HCT116 (cell line): ENCODE measurements at regions not wholly inside any gene's neighbourhood (a gene's known extent, or its start where the extent isn't known, plus 50 kb on each side); places are given as distances from the start of the nearest gene placed in this dataset.

ENCODE experiments used
- ATAC-seq: fragments of 200-7000 bp; cut with Tn5 transposase; 2 replicates; pipeline ENCODE4 v1.9.1; 2020; ENCODE audit warnings: mild to moderate bottlenecking, moderate library complexity
- BruUV-seq: library from RNA; stranded (reverse); fragments of 400-500 nt; replicated peaks from 2 replicates; lab custom pipeline; 2021; lab: Mats Ljungman, UMichigan
- CTCF ChIA-PET: fragments of 300-600 bp; sonication (Branson Sonifier 250); formaldehyde crosslinking; loops from one replicate; lab custom pipeline; 2021; ENCODE audit warnings: antibody characterized with exemption; lab: Charles Lee
- POLR2A ChIA-PET: fragments of 300-600, 350-600 bp; sonication (Branson Sonifier 250); formaldehyde crosslinking; loops from one replicate; lab custom pipeline; 2021; ENCODE audit warnings: antibody characterized with exemption; lab: Charles Lee
- RAD21 ChIA-PET, 2 experiments: fragments of 300-600 bp; sonication (Branson Sonifier 250); formaldehyde crosslinking; loops; one replicate each; lab custom pipeline; 2023; ENCODE audit warnings: low total read pairs in 2 of 2; ENCODE audit not compliant: uncharacterized antibody in 2 of 2, unreplicated experiment in 2 of 2, low non-redundant PET in 1 of 2; lab: Charles Lee
- DNase-seq: peaks from one replicate; pipeline ENCODE4 v3.0.0-alpha.2; 2010; ENCODE audit warnings: low read depth, low spot score
- H2AFZ ChIP-seq: fragments of 200-600 bp; shearing (Covaris generic), sonication (generic); 2 replicates; pipeline ENCODE4 v1.6.1; 2017; ENCODE audit warnings: low read depth, mixed run types, mixed read lengths, antibody characterized with exemption, low read length; ENCODE audit not compliant: poor library complexity, severe bottlenecking
- H3K27ac ChIP-seq: 2 replicates; pipeline ENCODE4 v1.5.1; 2012; ENCODE audit warnings: low read depth, low read length
- H3K27me3 ChIP-seq: fragments of 200-600 bp; sonication (generic); 2 replicates; pipeline ENCODE4 v1.6.1; 2016; ENCODE audit warnings: mixed run types, low read length, mixed read lengths; ENCODE audit not compliant: insufficient read depth
- H3K36me3 ChIP-seq, 2 experiments: fragments of 200-500 bp in 1 of 2; fragments of 200-600 bp in 1 of 2; sonication (Bioruptor generic) in 1 of 2; sonication (generic) in 1 of 2; 2 replicates each; pipeline versions ENCODE4 v1.5.1 to v1.6.1; 2014 to 2016; ENCODE audit warnings: low read length in 2 of 2, inconsistent platforms in 1 of 2, mixed read lengths in 1 of 2, mixed run types in 1 of 2; ENCODE audit not compliant: insufficient read depth in 2 of 2, control insufficient read depth in 1 of 2
- H3K4me1 ChIP-seq, 2 experiments: fragments of 200-600 bp in 1 of 2; sonication (generic) in 1 of 2; 2 replicates each; pipeline versions ENCODE4 v1.5.1 to v1.6.1; 2012 to 2017; ENCODE audit warnings: low read length in 2 of 2, inconsistent platforms in 1 of 2, mild to moderate bottlenecking in 1 of 2, mixed read lengths in 1 of 2, mixed run types in 1 of 2, moderate library complexity in 1 of 2; ENCODE audit not compliant: insufficient read depth in 2 of 2, control insufficient read depth in 1 of 2
- H3K4me2 ChIP-seq: fragments of 200-600 bp; sonication (generic); 2 replicates; pipeline ENCODE4 v1.6.1; 2017; ENCODE audit warnings: mixed run types, low read length, mixed read lengths
- H3K4me3 ChIP-seq, 2 experiments: fragments of 200-600 bp in 1 of 2; sonication (generic) in 1 of 2; replicated peaks in 1 of 2; 2 replicates each; pipeline ENCODE4 v1.5.1; 2011 to 2016; ENCODE audit warnings: low read length in 2 of 2, control low read depth in 1 of 2, low read depth in 1 of 2, mild to moderate bottlenecking in 1 of 2, mixed read lengths in 1 of 2, mixed run types in 1 of 2
- H3K79me2 ChIP-seq: fragments of 200-600 bp; sonication (generic); 2 replicates; pipeline ENCODE4 v1.6.1; 2017; ENCODE audit warnings: mild to moderate bottlenecking, mixed run types, low read length, moderate library complexity, mixed read lengths; ENCODE audit not compliant: insufficient read depth
- H3K9ac ChIP-seq: fragments of 200-600 bp; sonication (generic); 2 replicates; pipeline ENCODE4 v1.6.1; 2016; ENCODE audit warnings: low read length, mixed read lengths
- H3K9me2 ChIP-seq: fragments of 200-600 bp; sonication (generic), shearing (Covaris generic); 2 replicates; pipeline ENCODE4 v1.6.1; 2017; ENCODE audit warnings: mixed run types, mild to moderate bottlenecking, moderate library complexity; ENCODE audit not compliant: insufficient read depth
- H3K9me3 ChIP-seq, 2 experiments: fragments of 200-500 bp in 1 of 2; fragments of 200-600 bp in 1 of 2; sonication (Bioruptor generic) in 1 of 2; sonication (generic) in 1 of 2; 2 replicates each; pipeline ENCODE4 v1.6.1; 2014 to 2017; ENCODE audit warnings: low read length in 2 of 2, mixed read lengths in 2 of 2, inconsistent platforms in 1 of 2, low read depth in 1 of 2, mild to moderate bottlenecking in 1 of 2, mixed run types in 1 of 2, moderate library complexity in 1 of 2; ENCODE audit not compliant: control insufficient read depth in 1 of 2, insufficient read depth in 1 of 2
- H4K20me1 ChIP-seq: fragments of 200-600 bp; sonication (generic), shearing (Covaris generic); 2 replicates; pipeline ENCODE4 v1.6.1; 2017; ENCODE audit warnings: mixed run types, mild to moderate bottlenecking, moderate library complexity; ENCODE audit not compliant: insufficient read depth
- CEBPB ChIP-seq: IDR thresholded peaks from 2 replicates; pipeline ENCODE4 v1.6.1; 2012; ENCODE audit warnings: low read depth
- CTCF ChIP-seq, 3 experiments: fragments of 200-600 bp in 1 of 3; sonication (generic) in 1 of 3; IDR thresholded peaks in 2 of 3; conservative IDR thresholded peaks in 1 of 3; 2 replicates each; pipeline ENCODE4 v1.5.1; 2012 to 2017; ENCODE audit warnings: low read depth in 2 of 3, low read length in 2 of 3, antibody characterized with exemption in 1 of 3, borderline replicate concordance in 1 of 3, control low read depth in 1 of 3, mild to moderate bottlenecking in 1 of 3, mixed read lengths in 1 of 3, mixed run types in 1 of 3, moderate library complexity in 1 of 3; ENCODE audit not compliant: insufficient read depth in 1 of 3
- EZH2 ChIP-seq: fragments of 200-600 bp; sonication (generic); IDR thresholded peaks from 2 replicates; pipeline ENCODE4 v1.6.1; 2017; ENCODE audit warnings: antibody characterized with exemption, mixed run types
- EZH2phosphoT487 ChIP-seq: fragments of 200-600 bp; IDR thresholded peaks from 2 replicates; pipeline ENCODE4 v1.6.1; 2018; ENCODE audit warnings: antibody characterized with exemption, borderline replicate concordance
- MAX ChIP-seq: IDR thresholded peaks from 2 replicates; pipeline ENCODE4 v1.6.1; 2012
- POLR2A ChIP-seq: IDR thresholded peaks from 2 replicates; pipeline ENCODE4 v1.7.0; 2011; ENCODE audit warnings: borderline replicate concordance; ENCODE audit not compliant: insufficient read depth, insufficient read length; ENCODE audit errors: extremely low read depth
- RAD21 ChIP-seq: IDR thresholded peaks from 2 replicates; pipeline ENCODE4 v1.6.1; 2012; ENCODE audit warnings: low read depth, mild to moderate bottlenecking
- SIN3A ChIP-seq: IDR thresholded peaks from 2 replicates; pipeline ENCODE4 v1.6.1; 2012; ENCODE audit warnings: low read depth
- intact Hi-C: fragments of 100-400 bp; cut with micrococcal nuclease; formaldehyde crosslinking; loops from 2 replicates; pipeline ENCODE4 v1.10.0; 2022

DNA sequence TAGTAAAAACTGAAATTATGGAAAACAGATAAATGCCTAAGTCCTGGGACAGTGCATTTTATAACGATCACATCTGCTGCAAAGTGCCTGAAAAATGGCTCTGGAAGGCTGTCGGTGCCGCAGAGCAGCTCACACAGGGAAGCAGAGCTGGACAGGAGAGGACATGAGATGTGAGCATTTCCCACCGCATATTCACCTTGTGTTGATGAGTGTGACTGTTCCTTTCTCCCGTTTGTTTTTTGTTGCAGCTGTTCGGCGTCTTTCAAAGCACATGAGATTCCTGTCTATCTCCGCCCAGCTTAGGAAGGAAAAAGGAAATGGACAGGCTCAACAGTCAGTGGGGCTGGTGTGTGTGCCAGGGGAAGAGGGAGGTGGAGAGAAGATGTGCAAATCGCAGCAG is 164.9 kb upstream of the SEMA6A start (continued):
- no peak for TF ChIP-seq CTCF (IDR thresholded peaks at IDR 0.05 in 2 of 3, conservative IDR thresholded peaks at IDR 0.05 in 1 of 3; ENCODE audit: borderline replicate concordance in 1 of 3, insufficient read depth in 1 of 3, low read depth in 2 of 3, low read length in 2 of 3)
- TF ChIP-seq MAX = no peak
- no peak for TF ChIP-seq SIN3A
- no peak for TF ChIP-seq CEBPB
- no peak for TF ChIP-seq EZH2phosphoT487
- no peak for TF ChIP-seq EZH2

- Histone ChIP-seq H3K4me2 (no peak overlapping the region), H3K27ac (no peak overlapping the region)
- intact Hi-C loops = no loop called here
- ATAC-seq = no peak
- TF ChIP-seq CTCF (IDR thresholded peaks at IDR 0.05 in 2 of 3, conservative IDR thresholded peaks at IDR 0.05 in 1 of 3; ENCODE audit: borderline replicate concordance in 1 of 3, insufficient read depth in 1 of 3, low read depth in 2 of 3, low read length in 2 of 3) = no peak
- no peak for TF ChIP-seq POLR2A
- no peak for TF ChIP-seq RAD21
- TF ChIP-seq, all 23 proteins: peak for 0
- H2AFZ ChIP-seq = no peak overlapping the region
- no peaks in the 10 kb centered on the region for H3K9me3 ChIP-seq
- no peaks in the 10 kb centered on the region for H3K27me3 ChIP-seq
- CTCF ChIA-PET = no interaction called here
- H3K79me2 ChIP-seq = no peaks in the 10 kb centered on the region
- POLR2A ChIA-PET = no interaction called here
- RAD21 ChIA-PET = no interaction called here
- H3K4me1 ChIP-seq = no peaks in the 10 kb centered on the region
- H3K4me3 ChIP-seq = no peak overlapping the region
- BruUV-seq = no TSS peak
- no peak for DNase-seq
- no peak overlapping the region for H3K9ac ChIP-seq
- no peaks in the 10 kb centered on the region for H3K9me2 ChIP-seq
- H4K20me1 ChIP-seq = no peaks in the 10 kb centered on the region
- H3K36me3 ChIP-seq = no peaks in the 10 kb centered on the region
Measured at GRCh38 chr5:116738615-116739261, 164.1 kb upstream of the SEMA6A start.
